Thymus (tissue), 11 donors: ENCODE measurements at regions not wholly inside any gene's neighbourhood (a gene's known extent, or its start where the extent isn't known, plus 50 kb on each side); places are given as distances from the start of the nearest gene placed in this dataset.
A peak's percentile ranks its signal among the peaks of the same experiment; 100 is the strongest.

Experiments
- DNase-seq, 9 donors: peaks; one replicate each; pipeline ENCODE4 v3.0.0-alpha.2; 2013; ENCODE audit warnings: low spot score in 9 of 9, low read depth in 6 of 9, missing footprints in 1 of 9
- H3K27ac ChIP-seq, 2 donors: one replicate each; pipeline ENCODE4 v1.5.1; 2013; ENCODE audit warnings: control low read depth in 1 of 2, low read depth in 1 of 2, low read length in 1 of 2, mild to moderate bottlenecking in 1 of 2, moderate library complexity in 1 of 2
- H3K27me3 ChIP-seq, 2 donors: one replicate each; pipeline ENCODE4 v1.5.1; 2013; ENCODE audit warnings: low read length in 1 of 2; ENCODE audit not compliant: control insufficient read depth in 2 of 2, insufficient read depth in 1 of 2
- H3K36me3 ChIP-seq, 2 donors: one replicate each; pipeline ENCODE4 v1.5.1; 2013; ENCODE audit warnings: low read length in 1 of 2, mild to moderate bottlenecking in 1 of 2, moderate library complexity in 1 of 2; ENCODE audit not compliant: control insufficient read depth in 2 of 2, insufficient read depth in 2 of 2
- H3K4me1 ChIP-seq, 2 donors: one replicate each; pipeline ENCODE4 v1.5.1; 2013; ENCODE audit warnings: low read length in 2 of 2; ENCODE audit not compliant: control insufficient read depth in 2 of 2, insufficient read depth in 2 of 2
- H3K4me3 ChIP-seq, 2 donors: one replicate each; pipeline ENCODE4 v1.5.1; 2013; ENCODE audit warnings: low read length in 2 of 2, control low read depth in 1 of 2, mild to moderate bottlenecking in 1 of 2
- H3K9me3 ChIP-seq, 2 donors: one replicate each; pipeline ENCODE4 v1.5.1; 2013; ENCODE audit warnings: low read length in 1 of 2, mild to moderate bottlenecking in 1 of 2; ENCODE audit not compliant: control insufficient read depth in 2 of 2, insufficient read depth in 1 of 2
- WGBS: extraction: QIAGEN DNeasy Blood & Tissue Kit; methylation state at CpG from one replicate; pipeline ENCODE4 v1.1.7; 2013; 5-methylcytosine and 5-hydroxymethylcytosine counted together
- donor health status: healthy.

GRCh38 chr3:4897765-4898453 is 81.3 kb upstream of the BHLHE40 start:
- H3K27me3 ChIP-seq = no peaks in the 10 kb centered on the region
- DNase-seq = no peak
- H3K36me3 ChIP-seq = no peaks in the 10 kb centered on the region
- H3K9me3 ChIP-seq = no peaks in the 10 kb centered on the region
- H3K4me3 ChIP-seq = no peak overlapping the region
- H3K27ac ChIP-seq = no peak overlapping the region
- 96% methylated on average over 6 of the region's 6 CpGs for WGBS
- H3K4me1 ChIP-seq = peaks cover 0 to 3% of the 10 kb centered on the region in 2 donors

GRCh38 chr3:4898454-4899313 is 80.6 kb upstream of the BHLHE40 start:
- 93% methylated on average over 6 of the region's 6 CpGs for WGBS
- Histone ChIP-seq H3K9me3 (no peaks in the 10 kb centered on the region), H3K36me3 (no peaks in the 10 kb centered on the region), H3K4me3 (no peak overlapping the region), H3K4me1 (peaks cover 0 to 3% of the 10 kb centered on the region in 2 donors), H3K27ac (no peak overlapping the region), H3K27me3 (no peaks in the 10 kb centered on the region)
- DNase-seq = no peak

GRCh38 chr3:4899710-4900109 is 79.5 kb upstream of the BHLHE40 start:
- Histone ChIP-seq H3K4me1 (peaks cover 0 to 3% of the 10 kb centered on the region in 2 donors), H3K36me3 (no peaks in the 10 kb centered on the region), H3K27ac (no peak overlapping the region), H3K9me3 (no peaks in the 10 kb centered on the region), H3K4me3 (no peak overlapping the region), H3K27me3 (no peaks in the 10 kb centered on the region)
- WGBS = over 99% methylated on average over 6 of the region's 6 CpGs
- DNase-seq = no peak

- WGBS = 97% methylated on average over 4 of the region's 4 CpGs
- Histone ChIP-seq H3K4me1 (peaks cover 0 to 5% of the 10 kb centered on the region in 2 donors), H3K27me3 (no peaks in the 10 kb centered on the region), H3K4me3 (no peak overlapping the region), H3K27ac (no peak overlapping the region), H3K9me3 (no peaks in the 10 kb centered on the region), H3K36me3 (no peaks in the 10 kb centered on the region)
- no peak for DNase-seq
Measured at GRCh38 chr3:4900298-4900697, 78.9 kb upstream of the BHLHE40 start.

GRCh38 chr3:4904811-4905695 is 74.2 kb upstream of the BHLHE40 start:
- no peaks in the 10 kb centered on the region for H3K36me3 ChIP-seq
- 56% methylated on average over 9 of the region's 9 CpGs for WGBS
- DNase-seq = peak in 2 of 9 donors; percentile 26 to 59
- H3K27me3 ChIP-seq = no peaks in the 10 kb centered on the region
- no peaks in the 10 kb centered on the region for H3K9me3 ChIP-seq
- peaks cover 8 to 28% of the 10 kb centered on the region in 2 donors for H3K4me1 ChIP-seq
- H3K27ac ChIP-seq = no peak overlapping the region
- no peak overlapping the region for H3K4me3 ChIP-seq

GRCh38 chr3:4906107-4906621 is 73.1 kb upstream of the BHLHE40 start:
- Histone ChIP-seq H3K27me3 (no peaks in the 10 kb centered on the region), H3K9me3 (no peaks in the 10 kb centered on the region), H3K4me3 (no peak overlapping the region), H3K27ac (no peak overlapping the region), H3K4me1 (peaks cover 8 to 24% of the 10 kb centered on the region in 2 donors), H3K36me3 (no peaks in the 10 kb centered on the region)
- DNase-seq = no peak
- WGBS = 57% methylated on average over 3 of the region's 3 CpGs

GRCh38 chr3:4907050-4907449 is 72.2 kb upstream of the BHLHE40 start:
- WGBS = 90% methylated on average over 1 of the region's 1 CpG
- H3K4me3 ChIP-seq = no peak overlapping the region
- H3K4me1 ChIP-seq = peaks cover 8 to 24% of the 10 kb centered on the region in 2 donors
- no peaks in the 10 kb centered on the region for H3K27me3 ChIP-seq
- no peak for DNase-seq
- H3K9me3 ChIP-seq = no peaks in the 10 kb centered on the region
- no peak overlapping the region for H3K27ac ChIP-seq
- H3K36me3 ChIP-seq = no peaks in the 10 kb centered on the region

- 75% methylated on average over 7 of the region's 7 CpGs for WGBS
- peaks cover 8 to 24% of the 10 kb centered on the region in 2 donors for H3K4me1 ChIP-seq
Measured at GRCh38 chr3:4907643-4908432, 71.4 kb upstream of the BHLHE40 start.

More at GRCh38 chr3:4907643-4908432, 71.4 kb upstream of the BHLHE40 start:
- Histone ChIP-seq H3K4me3 (no peak overlapping the region), H3K9me3 (no peaks in the 10 kb centered on the region), H3K27me3 (no peaks in the 10 kb centered on the region), H3K36me3 (no peaks in the 10 kb centered on the region), H3K27ac (no peak overlapping the region)
- peak in 1 of 9 donors; percentile 29 for DNase-seq
